Activated CD8-positive, alpha-beta memory T cell treated with anti-CD3 and anti-CD28 coated beads, Interleukin-2, amount 10 ng/mL, durations not matched to agents 7 days and 5 days (primary cell): ENCODE measurements at regions not wholly inside any gene's neighbourhood (a gene's known extent, or its start where the extent isn't known, plus 50 kb on each side); places are given as distances from the start of the nearest gene placed in this dataset.
"Not testable (repeated sequence)": the region's sequence is repeated elsewhere in the genome, so short reads cannot be mapped to it uniquely, and the experiment has no call there.

Experiments used
- ATAC-seq: fragments of 150-1000 bp; cut with Tn5 transposase; one replicate; pipeline ENCODE4 v1.10.0; 2021; ENCODE audit warnings: moderate library complexity
- CTCF ChIA-PET: fragments of 350-600 bp; sonication (Branson Sonifier 250); formaldehyde crosslinking; loops from one replicate; lab custom pipeline; 2021; ENCODE audit warnings: antibody characterized with exemption; lab: Charles Lee
- DNase-seq: peaks from one replicate; pipeline ENCODE4 v3.0.0-alpha.2; 2020
- H3K27ac Mint-ChIP-seq: one replicate; pipeline ENCODE4 v1.8.0; 2021; ENCODE audit warnings: mild to moderate bottlenecking, mixed read lengths
- H3K27me3 Mint-ChIP-seq: one replicate; pipeline ENCODE4 v1.8.0; 2021; ENCODE audit warnings: mixed read lengths
- H3K36me3 Mint-ChIP-seq: one replicate; pipeline ENCODE4 v1.8.0; 2021; ENCODE audit warnings: mild to moderate bottlenecking, mixed read lengths
- H3K4me1 Mint-ChIP-seq: one replicate; pipeline ENCODE4 v1.8.0; 2021; ENCODE audit warnings: mixed read lengths
- H3K4me3 Mint-ChIP-seq: one replicate; pipeline ENCODE4 v1.8.0; 2021; ENCODE audit warnings: mild to moderate bottlenecking, moderate library complexity, mixed read lengths
- H3K9me3 Mint-ChIP-seq: one replicate; pipeline ENCODE4 v1.8.0; 2022; ENCODE audit warnings: low read depth, mixed read lengths

DNA sequence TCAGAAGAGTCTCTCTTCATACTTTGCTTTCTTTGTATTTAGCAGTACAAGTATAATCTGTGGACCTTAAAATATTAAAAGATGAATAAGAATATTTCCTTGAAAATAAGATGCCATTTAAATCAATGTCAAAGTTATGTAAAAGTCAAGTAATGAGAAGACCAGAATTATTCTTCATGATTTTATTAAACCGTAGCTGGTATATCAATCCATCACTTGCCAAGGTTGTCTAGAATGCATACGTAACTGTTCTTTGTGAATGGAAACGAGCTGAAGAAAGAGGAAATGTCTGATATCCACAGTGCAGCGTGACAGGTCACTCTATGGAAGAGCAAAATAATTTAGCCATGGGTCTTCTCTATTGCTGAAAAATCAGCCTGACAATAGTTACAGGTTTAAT, 488.7 kb upstream of the CCNG1 start:
- Mint-ChIP-seq H3K4me1 (no peaks in the 10 kb centered on the region), H3K9me3 (peaks cover 7% of the 10 kb centered on the region), H3K27me3 (no peaks in the 10 kb centered on the region), H3K4me3 (no peak overlapping the region), H3K36me3 (no peaks in the 10 kb centered on the region), H3K27ac (no peak overlapping the region)
- CTCF ChIA-PET: no interaction called here
- no peak for ATAC-seq
- no peak for DNase-seq

DNA sequence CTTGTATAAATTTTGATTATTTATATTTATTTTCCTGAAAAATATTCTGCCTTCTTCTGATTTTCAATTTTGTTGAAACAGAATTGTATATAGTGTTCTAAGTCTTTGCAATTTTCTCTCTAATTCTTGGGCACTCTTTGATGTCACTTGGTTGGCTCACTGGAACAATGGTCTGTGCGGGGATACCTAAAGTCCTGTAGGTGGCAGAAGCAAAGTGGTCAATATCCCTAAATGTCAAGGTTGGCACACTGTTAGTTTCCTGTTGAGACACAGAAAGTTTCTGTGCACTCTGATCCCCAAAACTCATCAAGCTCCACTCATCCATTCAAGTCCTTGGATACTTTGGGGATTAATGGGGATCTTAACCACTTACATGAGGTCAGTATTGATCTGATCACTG, 480.8 kb upstream of the CCNG1 start:
- no peaks in the 10 kb centered on the region for H3K4me1 Mint-ChIP-seq
- no peaks in the 10 kb centered on the region for H3K36me3 Mint-ChIP-seq
- CTCF ChIA-PET: no interaction called here
- H3K27ac Mint-ChIP-seq: no peak overlapping the region
- H3K27me3 Mint-ChIP-seq: no peaks in the 10 kb centered on the region
- DNase-seq (no peak), ATAC-seq (no peak)
- H3K9me3 Mint-ChIP-seq: no peaks in the 10 kb centered on the region
- H3K4me3 Mint-ChIP-seq: no peak overlapping the region

DNA sequence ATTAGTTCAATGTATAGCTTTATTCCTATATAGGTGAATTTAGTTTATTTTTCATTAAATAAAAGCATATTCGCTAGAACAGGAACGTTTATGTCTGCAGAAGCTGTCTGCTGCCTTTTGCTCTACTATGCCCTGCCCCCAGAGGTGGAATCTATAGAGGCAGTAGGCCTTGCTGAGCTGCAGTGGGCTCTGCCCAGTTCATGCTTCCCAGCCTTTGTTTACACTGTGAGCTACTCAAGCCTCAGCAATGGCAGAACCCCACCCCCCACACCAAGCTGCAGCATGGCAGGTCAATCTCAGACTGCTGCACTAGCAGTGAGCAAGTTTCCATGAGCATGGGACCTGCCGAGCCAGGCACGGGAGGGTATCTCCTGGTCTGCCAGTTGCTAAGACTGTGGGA, 473.3 kb upstream of the CCNG1 start:
- ATAC-seq, H3K9me3 Mint-ChIP-seq, H3K4me3 Mint-ChIP-seq, H3K27me3 Mint-ChIP-seq, H3K4me1 Mint-ChIP-seq, H3K27ac Mint-ChIP-seq, DNase-seq, CTCF ChIA-PET, H3K36me3 Mint-ChIP-seq: not testable (repeated sequence)

GRCh38 chr5:162990063-162990462, 447.3 kb upstream of the CCNG1 start:
- H3K4me3 Mint-ChIP-seq: no peak overlapping the region
- no peak for ATAC-seq
- H3K27ac Mint-ChIP-seq: no peak overlapping the region
- H3K27me3 Mint-ChIP-seq: no peaks in the 10 kb centered on the region
- CTCF ChIA-PET: no interaction called here
- H3K36me3 Mint-ChIP-seq: no peaks in the 10 kb centered on the region
- peaks cover 2% of the 10 kb centered on the region for H3K9me3 Mint-ChIP-seq
- DNase-seq: no peak
- H3K4me1 Mint-ChIP-seq: no peaks in the 10 kb centered on the region

DNA sequence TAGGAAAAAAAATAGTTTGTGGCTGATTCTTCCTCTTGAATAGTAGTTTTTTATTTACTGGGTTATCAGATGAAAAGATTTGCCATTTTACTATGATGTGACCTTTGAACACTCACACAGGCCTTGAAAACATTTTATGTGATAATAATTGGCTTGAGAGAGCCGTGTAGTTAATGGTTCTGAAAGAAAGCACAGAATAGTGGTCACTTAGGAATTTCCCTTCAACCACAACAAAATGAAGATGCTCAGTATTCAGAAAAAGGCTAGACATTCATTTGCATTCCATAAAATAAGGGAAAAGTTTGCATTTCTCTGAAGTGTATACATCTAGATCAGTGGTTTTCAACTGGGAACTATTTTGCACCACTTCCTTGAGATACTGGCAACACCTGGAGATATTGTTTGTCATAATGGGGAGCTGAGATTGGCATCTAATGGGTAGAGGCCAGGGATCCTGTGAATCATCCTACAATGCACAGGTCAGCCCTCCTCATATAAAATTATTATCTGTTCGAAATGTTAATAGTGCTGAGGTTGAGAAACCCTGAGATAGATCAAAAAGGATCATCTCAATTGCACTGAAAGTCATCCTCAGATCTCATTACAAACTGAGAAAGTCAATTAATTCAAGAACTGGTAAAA, 446.4 kb upstream of the CCNG1 start:
- CTCF ChIA-PET: no interaction called here
- Mint-ChIP-seq H3K36me3 (no peaks in the 10 kb centered on the region), H3K27ac (no peak overlapping the region), H3K4me1 (no peaks in the 10 kb centered on the region), H3K4me3 (no peak overlapping the region), H3K9me3 (peaks cover 2% of the 10 kb centered on the region), H3K27me3 (no peaks in the 10 kb centered on the region)
- ATAC-seq (no peak), DNase-seq (no peak)

DNA sequence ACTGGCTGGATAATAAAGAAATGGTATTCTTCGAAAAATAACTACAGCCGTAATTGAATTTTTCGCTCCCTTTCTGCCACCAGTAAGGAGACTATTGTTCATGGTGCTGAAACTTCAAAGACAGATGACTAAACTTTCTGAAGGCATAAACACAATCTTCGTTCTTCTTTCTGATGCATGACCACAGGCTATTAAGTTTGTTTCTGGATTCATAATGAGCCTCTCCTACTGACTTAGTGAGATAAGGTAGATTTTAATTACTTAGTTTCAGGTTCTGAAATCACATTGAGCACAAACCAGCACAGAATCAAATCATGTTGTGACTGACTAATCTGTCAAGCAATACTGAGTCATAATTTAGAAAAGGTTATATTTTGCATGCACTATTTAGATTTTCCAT, 441.8 kb upstream of the CCNG1 start:
- no peak for DNase-seq
- no peak for ATAC-seq
- no peak overlapping the region for H3K27ac Mint-ChIP-seq
- H3K9me3 Mint-ChIP-seq: no peaks in the 10 kb centered on the region
- no peaks in the 10 kb centered on the region for H3K4me1 Mint-ChIP-seq
- no peak overlapping the region for H3K4me3 Mint-ChIP-seq
- CTCF ChIA-PET: no interaction called here
- H3K36me3 Mint-ChIP-seq: no peaks in the 10 kb centered on the region
- H3K27me3 Mint-ChIP-seq: no peaks in the 10 kb centered on the region

- no peaks in the 10 kb centered on the region for H3K36me3 Mint-ChIP-seq
- H3K27ac Mint-ChIP-seq: no peak overlapping the region
- no peak for DNase-seq
- no peaks in the 10 kb centered on the region for H3K9me3 Mint-ChIP-seq
- no peaks in the 10 kb centered on the region for H3K27me3 Mint-ChIP-seq
- CTCF ChIA-PET: no interaction called here
- no peaks in the 10 kb centered on the region for H3K4me1 Mint-ChIP-seq
- no peak for ATAC-seq
- H3K4me3 Mint-ChIP-seq: no peak overlapping the region
These were observed 441.3 kb upstream of the CCNG1 start for GRCh38 chr5:162996053-162996452.

DNA sequence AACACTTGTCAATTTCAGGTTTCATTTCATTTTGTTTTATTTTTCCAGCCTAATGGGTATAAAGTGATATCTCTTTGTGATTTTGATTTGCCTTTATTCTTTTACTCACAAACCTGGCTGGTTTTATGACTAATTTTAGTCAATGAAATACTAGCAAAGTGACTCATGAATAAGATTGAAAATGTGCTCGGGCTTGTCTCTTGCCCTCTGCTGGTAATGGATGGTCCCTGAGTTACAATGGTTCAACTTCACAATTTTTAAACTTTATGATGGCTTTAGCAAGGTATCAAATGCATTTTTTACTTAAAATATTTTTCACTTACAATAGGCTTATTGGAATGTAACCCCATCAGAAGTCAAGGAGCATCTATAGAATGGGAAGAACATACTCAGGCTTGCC, 431.4 kb upstream of the CCNG1 start:
- H3K4me1 Mint-ChIP-seq: no peaks in the 10 kb centered on the region
- CTCF ChIA-PET: no interaction called here
- no peak overlapping the region for H3K4me3 Mint-ChIP-seq
- no peaks in the 10 kb centered on the region for H3K27me3 Mint-ChIP-seq
- peaks cover 6% of the 10 kb centered on the region for H3K9me3 Mint-ChIP-seq
- no peak overlapping the region for H3K27ac Mint-ChIP-seq
- ATAC-seq: no peak
- H3K36me3 Mint-ChIP-seq: no peaks in the 10 kb centered on the region
- no peak for DNase-seq

DNA sequence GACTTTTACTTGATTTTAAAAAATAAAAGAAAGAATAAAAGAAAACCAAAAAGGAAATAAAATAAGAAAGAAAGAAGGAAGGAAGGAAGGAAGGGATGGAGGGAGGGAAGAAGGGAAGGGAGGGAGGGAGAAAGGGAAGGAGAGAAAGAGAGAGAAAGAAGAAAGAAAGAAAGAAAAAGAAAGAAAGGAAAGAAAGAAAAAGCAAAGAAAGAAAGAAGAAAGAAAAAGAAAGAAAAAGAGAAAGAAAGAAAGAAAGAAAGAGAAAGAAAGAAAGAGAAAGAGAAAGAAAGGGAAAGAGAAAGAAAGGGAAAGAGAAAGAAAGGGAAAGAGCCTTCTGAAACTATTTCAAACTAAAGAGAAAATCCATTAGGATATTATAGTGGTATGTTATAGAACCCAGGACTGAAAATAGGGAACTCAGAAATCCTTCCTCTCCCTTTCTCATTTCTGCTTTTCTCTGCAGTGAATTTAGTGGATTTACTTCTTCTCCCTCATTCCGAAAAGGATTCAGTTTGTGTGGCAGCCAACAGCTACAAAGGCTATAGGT, 414.7 kb upstream of the CCNG1 start:
- Mint-ChIP-seq H3K27me3 (no peaks in the 10 kb centered on the region), H3K27ac (no peak overlapping the region), H3K4me3 (no peak overlapping the region), H3K9me3 (peaks cover 3% of the 10 kb centered on the region), H3K4me1 (no peaks in the 10 kb centered on the region), H3K36me3 (no peaks in the 10 kb centered on the region)
- no peak for ATAC-seq
- CTCF ChIA-PET: no interaction called here
- DNase-seq: no peak

GRCh38 chr5:163023846-163024245, 413.5 kb upstream of the CCNG1 start:
- Mint-ChIP-seq H3K27ac (no peak overlapping the region), H3K36me3 (no peaks in the 10 kb centered on the region), H3K4me3 (no peak overlapping the region), H3K4me1 (no peaks in the 10 kb centered on the region), H3K27me3 (no peaks in the 10 kb centered on the region), H3K9me3 (peaks cover 8% of the 10 kb centered on the region)
- no peak for ATAC-seq
- CTCF ChIA-PET: no interaction called here
- DNase-seq: no peak

- H3K4me3 Mint-ChIP-seq: no peak overlapping the region
- CTCF ChIA-PET: no interaction called here
- peaks cover 8% of the 10 kb centered on the region for H3K9me3 Mint-ChIP-seq
- no peaks in the 10 kb centered on the region for H3K36me3 Mint-ChIP-seq
- no peaks in the 10 kb centered on the region for H3K27me3 Mint-ChIP-seq
- H3K4me1 Mint-ChIP-seq: no peaks in the 10 kb centered on the region
- DNase-seq (no peak), ATAC-seq (no peak)
- no peak overlapping the region for H3K27ac Mint-ChIP-seq
These were observed 412.5 kb upstream of the CCNG1 start for GRCh38 chr5:163024936-163025335.

- H3K27me3 Mint-ChIP-seq: no peaks in the 10 kb centered on the region
- DNase-seq: no peak
- CTCF ChIA-PET: no interaction called here
- H3K36me3 Mint-ChIP-seq: no peaks in the 10 kb centered on the region
- no peak for ATAC-seq
- no peak overlapping the region for H3K27ac Mint-ChIP-seq
- peaks cover 5% of the 10 kb centered on the region for H3K9me3 Mint-ChIP-seq
- H3K4me1 Mint-ChIP-seq: no peaks in the 10 kb centered on the region
- H3K4me3 Mint-ChIP-seq: no peak overlapping the region
These were observed 403.7 kb upstream of the CCNG1 start for GRCh38 chr5:163033656-163034055.

GRCh38 chr5:163041254-163041653, 396.1 kb upstream of the CCNG1 start:
- DNase-seq (no peak), ATAC-seq (no peak)
- H3K36me3 Mint-ChIP-seq: no peaks in the 10 kb centered on the region
- no peaks in the 10 kb centered on the region for H3K4me1 Mint-ChIP-seq
- H3K27me3 Mint-ChIP-seq: no peaks in the 10 kb centered on the region
- CTCF ChIA-PET: no interaction called here
- H3K4me3 Mint-ChIP-seq: no peak overlapping the region
- no peaks in the 10 kb centered on the region for H3K9me3 Mint-ChIP-seq
- H3K27ac Mint-ChIP-seq: no peak overlapping the region

DNA sequence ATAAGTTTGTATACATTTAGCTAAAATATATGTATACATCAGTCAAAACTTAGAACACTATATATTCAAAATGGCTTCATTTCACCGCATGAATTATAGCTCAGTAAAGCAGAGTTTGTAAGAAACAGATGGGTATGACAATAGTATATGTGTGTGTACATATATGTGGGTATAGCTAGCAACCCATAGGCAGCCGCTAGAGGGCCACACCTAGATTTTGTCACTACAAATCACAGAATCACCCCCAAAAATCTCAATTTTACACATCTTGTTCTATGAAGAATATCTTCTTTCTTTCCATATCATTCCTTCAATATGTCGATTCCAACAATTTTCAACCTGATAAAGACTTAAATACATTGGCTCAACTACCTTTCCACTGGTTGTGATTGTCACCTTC, 357.8 kb upstream of the CCNG1 start:
- Mint-ChIP-seq H3K27ac (no peak overlapping the region), H3K36me3 (no peaks in the 10 kb centered on the region), H3K4me3 (no peak overlapping the region), H3K27me3 (no peaks in the 10 kb centered on the region), H3K9me3 (peaks cover 5% of the 10 kb centered on the region), H3K4me1 (no peaks in the 10 kb centered on the region)
- DNase-seq (no peak), ATAC-seq (no peak)
- CTCF ChIA-PET: no interaction called here

GRCh38 chr5:163089230-163089629, 348.2 kb upstream of the CCNG1 start:
- no peaks in the 10 kb centered on the region for H3K4me1 Mint-ChIP-seq
- H3K4me3 Mint-ChIP-seq: no peak overlapping the region
- CTCF ChIA-PET: no interaction called here
- H3K27me3 Mint-ChIP-seq: no peaks in the 10 kb centered on the region
- DNase-seq: no peak
- H3K9me3 Mint-ChIP-seq: peaks cover 2% of the 10 kb centered on the region
- no peak for ATAC-seq
- no peak overlapping the region for H3K27ac Mint-ChIP-seq
- H3K36me3 Mint-ChIP-seq: no peaks in the 10 kb centered on the region
